ENCODE measurements at regions not wholly inside any gene's neighbourhood (a gene's known extent, or its start where the extent isn't known, plus 50 kb on each side); places are given as distances from the start of the nearest gene placed in this dataset.

DNA sequence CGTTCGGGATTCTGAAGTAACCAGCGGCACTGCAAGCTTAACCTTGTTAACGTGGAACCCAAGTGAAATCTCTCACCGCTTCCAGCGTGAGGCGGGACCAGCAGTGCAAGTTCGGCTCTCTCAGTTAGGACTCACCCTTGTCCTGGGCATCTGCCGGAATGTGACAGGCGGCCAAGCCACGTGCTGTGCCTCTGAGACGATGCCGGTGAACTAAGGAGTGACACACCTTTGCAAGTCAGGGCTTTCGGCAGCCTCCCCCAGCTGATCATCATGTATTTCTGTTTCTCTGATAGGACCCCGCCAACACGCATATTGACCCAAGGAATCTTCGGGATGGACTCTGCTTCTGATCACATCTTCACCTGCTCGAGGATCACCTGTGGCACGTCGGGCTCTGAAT, 415.0 kb upstream of the IRX1 start:
- FAIRE-seq (no peak), ATAC-seq (no peak), DNase-seq (ENCODE audit: low read depth in 1 of 2, low spot score in 1 of 2) (no peak)
- 34% methylated on average over 17 of the region's 20 CpGs for WGBS (ENCODE audit: missing lambda C conversion rate)
- H3K27ac ChIP-seq = no peak overlapping the region
- POLR2A ChIA-PET = no interaction called here
- TF ChIP-seq BHLHE40 (IDR thresholded peaks at IDR 0.05; ENCODE audit: low read depth, low read length) = no peak
- TF ChIP-seq MAX (IDR thresholded peaks at IDR 0.05) = no peak
- TF ChIP-seq HOXB13 (CRISPR knock-in tag; IDR thresholded peaks at IDR 0.05; ENCODE audit: low read depth) = no peak
- TF ChIP-seq, protein P1, sequence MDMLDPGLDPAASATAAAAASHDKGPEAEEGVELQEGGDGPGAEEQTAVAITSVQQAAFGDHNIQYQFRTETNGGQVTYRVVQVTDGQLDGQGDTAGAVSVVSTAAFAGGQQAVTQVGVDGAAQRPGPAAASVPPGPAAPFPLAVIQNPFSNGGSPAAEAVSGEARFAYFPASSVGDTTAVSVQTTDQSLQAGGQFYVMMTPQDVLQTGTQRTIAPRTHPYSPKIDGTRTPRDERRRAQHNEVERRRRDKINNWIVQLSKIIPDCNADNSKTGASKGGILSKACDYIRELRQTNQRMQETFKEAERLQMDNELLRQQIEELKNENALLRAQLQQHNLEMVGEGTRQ (IDR thresholded peaks at IDR 0.05) = no peak
- no peak for TF ChIP-seq ZSCAN20 (CRISPR knock-in tag; IDR thresholded peaks at IDR 0.05)
- no peak for TF ChIP-seq POLR2A (IDR thresholded peaks at IDR 0.05; ENCODE audit: low read length)
- TF ChIP-seq SMC3 (IDR thresholded peaks at IDR 0.05) = no peak
- no peak for TF ChIP-seq KDM1A (IDR thresholded peaks at IDR 0.05; ENCODE audit: low read depth)
- no peak for TF ChIP-seq CHD2 (IDR thresholded peaks at IDR 0.05; ENCODE audit: low read length, partially characterized antibody)
- no peak for TF ChIP-seq HOXA7 (CRISPR knock-in tag; IDR thresholded peaks at IDR 0.05)
- no peak for TF ChIP-seq TFCP2L1 (CRISPR knock-in tag; IDR thresholded peaks at IDR 0.05)
- TF ChIP-seq ESRRA (IDR thresholded peaks at IDR 0.05; ENCODE audit: borderline replicate concordance, low read length) = no peak
- TF ChIP-seq SREBF2 (IDR thresholded peaks at IDR 0.05) = no peak
- TF ChIP-seq RNF2 (IDR thresholded peaks at IDR 0.05; ENCODE audit: borderline replicate concordance, low read depth) = no peak
- TF ChIP-seq GATA3 (IDR thresholded peaks at IDR 0.05; ENCODE audit: borderline replicate concordance) = no peak
- TF ChIP-seq RARB (CRISPR knock-in tag; IDR thresholded peaks at IDR 0.05) = no peak
- CTCF ChIA-PET = interaction anchor here (1.2 kb wide), 1 partner anchor 12 kb away, joined by 3 read pairs; no protein-coding TSS in a partner anchor
- no peak overlapping the region for H3K4me2 ChIP-seq
- no peak overlapping the region for H3K4me3 ChIP-seq
- no peaks in the 10 kb centered on the region for H3K4me1 ChIP-seq
- no peaks in the 10 kb centered on the region for H3K9me3 ChIP-seq

- WGBS (ENCODE audit: missing lambda C conversion rate) = 5% methylated on average over 5 of the region's 5 CpGs
- TF ChIP-seq CEBPB (IDR thresholded peaks at IDR 0.05) = no peak
- no peak for TF ChIP-seq MAZ (IDR thresholded peaks at IDR 0.05; ENCODE audit: borderline replicate concordance, low read depth, low read length)
- TF ChIP-seq MAX (IDR thresholded peaks at IDR 0.05) = no peak
- no peak for TF ChIP-seq EHF (CRISPR knock-in tag; IDR thresholded peaks at IDR 0.05)
- TF ChIP-seq CBX8 (IDR thresholded peaks at IDR 0.05) = no peak
- TF ChIP-seq BCL3 (IDR thresholded peaks at IDR 0.05) = no peak
- TF ChIP-seq FOXS1 (CRISPR knock-in tag; IDR thresholded peaks at IDR 0.05) = no peak
- TF ChIP-seq ZNF302 (CRISPR knock-in tag; IDR thresholded peaks at IDR 0.05) = no peak
- DNase-seq (ENCODE audit: low read depth in 1 of 2, low spot score in 1 of 2) = no peak
- no peaks in the 10 kb centered on the region for H3K9me3 ChIP-seq
- POLR2A ChIA-PET = no interaction called here
- ATAC-seq = no peak
- no peaks in the 10 kb centered on the region for H3K4me1 ChIP-seq
- no peak overlapping the region for H3K4me3 ChIP-seq
- no peak overlapping the region for H3K4me2 ChIP-seq
- no peak overlapping the region for H3K27ac ChIP-seq
- CTCF ChIA-PET = no interaction called here
- no peak for FAIRE-seq
Measured at GRCh38 chr5:3179220-3179619, 416.4 kb upstream of the IRX1 start.

- Histone ChIP-seq H3K4me3 (no peak overlapping the region), H3K4me1 (no peaks in the 10 kb centered on the region), H3K27ac (no peak overlapping the region), H3K9me3 (no peaks in the 10 kb centered on the region), H3K4me2 (no peak overlapping the region)
- ChIA-PET CTCF (no interaction called here), POLR2A (no interaction called here)
- FAIRE-seq = no peak
- 30% methylated on average over 15 of the region's 15 CpGs for WGBS (ENCODE audit: missing lambda C conversion rate)
- TF ChIP-seq ZNF302 (CRISPR knock-in tag; IDR thresholded peaks at IDR 0.05) (no peak), ZC3H11A (IDR thresholded peaks at IDR 0.05) (no peak), KDM1A (IDR thresholded peaks at IDR 0.05; ENCODE audit: low read depth) (no peak), RAD21 (conservative IDR thresholded peaks at IDR 0.05 in 1 of 2, IDR thresholded peaks at IDR 0.05 in 1 of 2) (no peak), GATA3 (IDR thresholded peaks at IDR 0.05; ENCODE audit: borderline replicate concordance) (no peak), CBX2 (IDR thresholded peaks at IDR 0.05; ENCODE audit: borderline replicate concordance, low read depth) (no peak), EHF (CRISPR knock-in tag; IDR thresholded peaks at IDR 0.05) (no peak), BHLHE40 (IDR thresholded peaks at IDR 0.05; ENCODE audit: low read depth, low read length) (no peak)
- no peak for ATAC-seq
- DNase-seq (ENCODE audit: low read depth in 1 of 2, low spot score in 1 of 2) = no peak
Measured at GRCh38 chr5:3177338-3177737, 418.3 kb upstream of the IRX1 start.

Data from A549 (cell line).